ENCODE measurements at regions not wholly inside any gene's neighbourhood (a gene's known extent, or its start where the extent isn't known, plus 50 kb on each side); places are given as distances from the start of the nearest gene placed in this dataset.

DNA sequence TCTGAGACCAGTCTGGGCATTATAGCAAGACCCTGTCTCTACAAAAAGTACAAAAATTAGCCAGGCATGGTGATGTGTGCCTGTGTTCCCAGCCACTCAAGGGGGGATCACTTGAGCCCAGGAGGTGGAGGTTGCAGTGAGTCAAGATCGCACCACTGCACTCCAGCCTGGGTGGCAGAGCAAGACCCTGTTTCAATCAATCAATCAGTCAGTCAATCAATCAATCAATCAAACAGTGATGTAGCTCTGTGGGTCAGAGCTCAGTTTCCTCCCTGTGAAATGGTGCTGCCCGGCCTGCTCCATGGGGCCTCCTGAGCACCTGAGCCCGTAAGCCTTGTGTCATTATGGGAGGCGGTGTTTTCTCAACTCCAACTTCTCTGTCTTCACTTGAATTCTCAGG, 167.1 kb upstream of the CIBAR2 start:
- TF ChIP-seq, protein P1, sequence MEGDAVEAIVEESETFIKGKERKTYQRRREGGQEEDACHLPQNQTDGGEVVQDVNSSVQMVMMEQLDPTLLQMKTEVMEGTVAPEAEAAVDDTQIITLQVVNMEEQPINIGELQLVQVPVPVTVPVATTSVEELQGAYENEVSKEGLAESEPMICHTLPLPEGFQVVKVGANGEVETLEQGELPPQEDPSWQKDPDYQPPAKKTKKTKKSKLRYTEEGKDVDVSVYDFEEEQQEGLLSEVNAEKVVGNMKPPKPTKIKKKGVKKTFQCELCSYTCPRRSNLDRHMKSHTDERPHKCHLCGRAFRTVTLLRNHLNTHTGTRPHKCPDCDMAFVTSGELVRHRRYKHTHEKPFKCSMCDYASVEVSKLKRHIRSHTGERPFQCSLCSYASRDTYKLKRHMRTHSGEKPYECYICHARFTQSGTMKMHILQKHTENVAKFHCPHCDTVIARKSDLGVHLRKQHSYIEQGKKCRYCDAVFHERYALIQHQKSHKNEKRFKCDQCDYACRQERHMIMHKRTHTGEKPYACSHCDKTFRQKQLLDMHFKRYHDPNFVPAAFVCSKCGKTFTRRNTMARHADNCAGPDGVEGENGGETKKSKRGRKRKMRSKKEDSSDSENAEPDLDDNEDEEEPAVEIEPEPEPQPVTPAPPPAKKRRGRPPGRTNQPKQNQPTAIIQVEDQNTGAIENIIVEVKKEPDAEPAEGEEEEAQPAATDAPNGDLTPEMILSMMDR (IDR thresholded peaks at IDR 0.05; ENCODE audit: insufficient read depth, low read depth, low read length) = no peak
- no peak for TF ChIP-seq EZH2 (IDR thresholded peaks at IDR 0.05; ENCODE audit: insufficient read depth, low read length)
